DMS53 (cell line): ENCODE measurements at regions not wholly inside any gene's neighbourhood (a gene's known extent, or its start where the extent isn't known, plus 50 kb on each side); places are given as distances from the start of the nearest gene placed in this dataset.
A peak's percentile ranks its signal among the peaks of the same experiment; 100 is the strongest.

Source experiments
- DNase-seq: peaks from one replicate; lab custom pipeline; 2025; lab: John Stamatoyannopoulos, UW

- DNase-seq: peak; percentile 73
These were observed 152.9 kb upstream of the GOLIM4 start for GRCh38 chr3:168248383-168249204.

GRCh38 chr3:168241156-168241555 is 145.4 kb upstream of the GOLIM4 start:
- DNase-seq: no peak

GRCh38 chr3:168239287-168239686 is 143.6 kb upstream of the GOLIM4 start:
- DNase-seq: no peak

GRCh38 chr3:168233001-168233400 is 137.3 kb upstream of the GOLIM4 start:
- no peak for DNase-seq

- no peak for DNase-seq
These were observed 127.4 kb upstream of the GOLIM4 start for GRCh38 chr3:168223085-168223484.

GRCh38 chr3:168220556-168220955 is 124.8 kb upstream of the GOLIM4 start:
- no peak for DNase-seq

- DNase-seq: no peak
These were observed 123.8 kb upstream of the GOLIM4 start for GRCh38 chr3:168219530-168219929.

GRCh38 chr3:168218600-168218999 is 122.9 kb upstream of the GOLIM4 start:
- DNase-seq: no peak

- DNase-seq: no peak
These were observed 121.1 kb upstream of the GOLIM4 start for GRCh38 chr3:168216851-168217250.

- no peak for DNase-seq
These were observed 118.2 kb upstream of the GOLIM4 start for GRCh38 chr3:168213920-168214319.

GRCh38 chr3:168212664-168213285 is 117.1 kb upstream of the GOLIM4 start:
- DNase-seq: no peak

GRCh38 chr3:168205451-168205850 is 109.7 kb upstream of the GOLIM4 start:
- no peak for DNase-seq

- peak; percentile 64 for DNase-seq
These were observed 101.4 kb upstream of the GOLIM4 start for GRCh38 chr3:168197162-168197561.

GRCh38 chr3:168191856-168192255 is 96.1 kb upstream of the GOLIM4 start:
- DNase-seq: no peak

GRCh38 chr3:168187233-168187632 is 91.5 kb upstream of the GOLIM4 start:
- no peak for DNase-seq

- no peak for DNase-seq
These were observed 90.7 kb upstream of the GOLIM4 start for GRCh38 chr3:168186293-168186983.

- DNase-seq: no peak
These were observed 88.0 kb upstream of the GOLIM4 start for GRCh38 chr3:168183774-168184173.

- no peak for DNase-seq
These were observed 73.0 kb upstream of the GOLIM4 start for GRCh38 chr3:168168743-168169142.

- peak; percentile 77 for DNase-seq
These were observed 69.9 kb upstream of the GOLIM4 start for GRCh38 chr3:168165390-168166269.

GRCh38 chr3:168162172-168162571 is 66.4 kb upstream of the GOLIM4 start:
- DNase-seq: no peak

- no peak for DNase-seq
These were observed 66.0 kb upstream of the GOLIM4 start for GRCh38 chr3:168161696-168162095.

GRCh38 chr3:168157903-168158302 is 62.2 kb upstream of the GOLIM4 start:
- DNase-seq: no peak
